Bronchial epithelial cell (primary cell): ENCODE measurements at regions not wholly inside any gene's neighbourhood (a gene's known extent, or its start where the extent isn't known, plus 50 kb on each side); places are given as distances from the start of the nearest gene placed in this dataset.

ENCODE experiments used
- DNase-seq: peaks from one replicate; pipeline ENCODE4 v3.0.0-alpha.2; 2010; ENCODE audit warnings: low read depth
- FAIRE-seq: peaks from 2 replicates; lab custom pipeline; 2011; peaks lifted over from hg19 to GRCh38; lab: Jason Lieb, UNC
- H3K27me3 ChIP-seq: 2 replicates; pipeline ENCODE4 v1.5.1; 2011; ENCODE audit warnings: low read length; ENCODE audit not compliant: control insufficient read depth, insufficient read depth
- H3K36me3 ChIP-seq: 2 replicates; pipeline ENCODE4 v1.5.1; 2011; ENCODE audit warnings: low read length; ENCODE audit not compliant: control insufficient read depth, insufficient read depth
- H3K4me3 ChIP-seq: 2 replicates; pipeline ENCODE4 v1.5.1; 2011; ENCODE audit warnings: mild to moderate bottlenecking, low read depth, low read length, control low read depth
- TF ChIP-seq, protein P1 (sequence below): IDR thresholded peaks from 2 replicates; pipeline ENCODE4 v1.5.1; 2011; ENCODE audit warnings: mild to moderate bottlenecking, moderate library complexity, low read length, control low read depth, inconsistent platforms; ENCODE audit not compliant: insufficient read depth, severe bottlenecking

DNA sequence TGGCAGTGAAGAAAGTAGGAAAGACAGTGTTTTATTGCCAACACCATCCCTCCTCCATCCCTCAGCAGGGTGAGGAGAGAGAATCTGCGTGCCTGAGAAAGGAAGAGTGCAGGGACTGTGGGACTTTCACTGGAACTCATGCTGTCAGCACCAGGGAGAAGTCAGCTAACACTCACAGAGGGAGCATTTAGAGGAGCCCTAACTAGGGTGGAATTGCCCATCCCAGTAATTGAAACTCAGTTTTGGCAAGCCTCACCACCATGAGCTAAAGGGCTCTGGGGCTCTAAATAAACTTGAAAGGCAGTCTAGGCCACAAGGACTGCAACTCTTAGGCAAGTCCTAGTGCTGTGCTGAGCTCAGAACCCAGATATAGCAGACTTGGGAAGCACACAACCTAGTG lies 622.3 kb downstream of the SEMA5A start:
- no peak overlapping the region for H3K4me3 ChIP-seq
- no peaks in the 10 kb centered on the region for H3K27me3 ChIP-seq
- TF ChIP-seq, protein P1, sequence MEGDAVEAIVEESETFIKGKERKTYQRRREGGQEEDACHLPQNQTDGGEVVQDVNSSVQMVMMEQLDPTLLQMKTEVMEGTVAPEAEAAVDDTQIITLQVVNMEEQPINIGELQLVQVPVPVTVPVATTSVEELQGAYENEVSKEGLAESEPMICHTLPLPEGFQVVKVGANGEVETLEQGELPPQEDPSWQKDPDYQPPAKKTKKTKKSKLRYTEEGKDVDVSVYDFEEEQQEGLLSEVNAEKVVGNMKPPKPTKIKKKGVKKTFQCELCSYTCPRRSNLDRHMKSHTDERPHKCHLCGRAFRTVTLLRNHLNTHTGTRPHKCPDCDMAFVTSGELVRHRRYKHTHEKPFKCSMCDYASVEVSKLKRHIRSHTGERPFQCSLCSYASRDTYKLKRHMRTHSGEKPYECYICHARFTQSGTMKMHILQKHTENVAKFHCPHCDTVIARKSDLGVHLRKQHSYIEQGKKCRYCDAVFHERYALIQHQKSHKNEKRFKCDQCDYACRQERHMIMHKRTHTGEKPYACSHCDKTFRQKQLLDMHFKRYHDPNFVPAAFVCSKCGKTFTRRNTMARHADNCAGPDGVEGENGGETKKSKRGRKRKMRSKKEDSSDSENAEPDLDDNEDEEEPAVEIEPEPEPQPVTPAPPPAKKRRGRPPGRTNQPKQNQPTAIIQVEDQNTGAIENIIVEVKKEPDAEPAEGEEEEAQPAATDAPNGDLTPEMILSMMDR = no peak
- FAIRE-seq (no peak), DNase-seq (no peak)
- H3K36me3 ChIP-seq = no peaks in the 10 kb centered on the region

DNA sequence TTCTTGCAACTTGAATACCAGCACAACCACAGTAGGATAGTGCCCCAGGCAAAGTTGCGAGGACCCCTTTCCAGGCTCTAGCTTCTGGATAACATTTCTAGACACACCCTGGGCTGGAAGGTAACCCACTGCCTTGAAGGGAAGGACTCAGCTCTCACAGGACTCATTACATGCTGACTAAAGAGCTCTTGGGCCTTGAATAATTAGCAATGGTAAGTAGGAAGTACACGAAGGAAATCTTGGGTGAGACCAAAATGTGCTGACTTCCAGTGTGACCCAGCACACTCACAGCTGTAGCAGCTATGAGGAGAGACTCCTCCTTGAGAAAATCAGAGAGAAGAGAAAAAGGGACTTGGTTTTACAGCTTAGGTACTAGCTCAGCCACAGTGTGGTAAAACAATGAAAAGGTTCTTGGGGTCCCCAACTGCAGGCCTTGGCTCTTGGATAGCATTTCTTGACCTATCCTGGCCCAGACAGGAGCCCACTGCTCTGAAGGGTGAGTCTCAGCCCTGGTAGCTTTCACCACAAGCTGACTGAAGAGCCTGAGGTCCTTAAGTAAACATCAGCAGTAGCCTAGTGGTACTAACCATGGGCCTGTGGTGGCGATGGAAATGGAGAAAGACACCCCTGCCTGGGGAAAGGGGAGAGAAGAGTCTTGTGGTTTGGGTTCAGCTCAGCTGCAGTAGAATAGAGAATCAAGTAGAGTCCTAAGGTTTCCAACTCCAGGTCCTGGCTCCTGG lies 621.7 kb downstream of the SEMA5A start:
- no peaks in the 10 kb centered on the region for H3K27me3 ChIP-seq
- no peak overlapping the region for H3K4me3 ChIP-seq
- TF ChIP-seq, protein P1 = no peak
- FAIRE-seq = no peak
- H3K36me3 ChIP-seq = no peaks in the 10 kb centered on the region
- no peak for DNase-seq

- Histone ChIP-seq H3K27me3 (no peaks in the 10 kb centered on the region), H3K36me3 (no peaks in the 10 kb centered on the region), H3K4me3 (no peak overlapping the region)
- TF ChIP-seq, protein P1 = no peak
- FAIRE-seq (no peak), DNase-seq (no peak)
Measured at GRCh38 chr5:8930021-8930420, 615.9 kb downstream of the SEMA5A start.

GRCh38 chr5:8934455-8934854 lies 611.4 kb downstream of the SEMA5A start:
- TF ChIP-seq, protein P1 = no peak
- FAIRE-seq (no peak), DNase-seq (peak; percentile 18)
- Histone ChIP-seq H3K4me3 (no peak overlapping the region), H3K36me3 (no peaks in the 10 kb centered on the region), H3K27me3 (no peaks in the 10 kb centered on the region)

GRCh38 chr5:8940934-8941333 lies 604.9 kb downstream of the SEMA5A start:
- H3K36me3 ChIP-seq = no peaks in the 10 kb centered on the region
- DNase-seq (no peak), FAIRE-seq (no peak)
- H3K4me3 ChIP-seq = no peak overlapping the region
- TF ChIP-seq, protein P1 = no peak
- H3K27me3 ChIP-seq = no peaks in the 10 kb centered on the region

DNA sequence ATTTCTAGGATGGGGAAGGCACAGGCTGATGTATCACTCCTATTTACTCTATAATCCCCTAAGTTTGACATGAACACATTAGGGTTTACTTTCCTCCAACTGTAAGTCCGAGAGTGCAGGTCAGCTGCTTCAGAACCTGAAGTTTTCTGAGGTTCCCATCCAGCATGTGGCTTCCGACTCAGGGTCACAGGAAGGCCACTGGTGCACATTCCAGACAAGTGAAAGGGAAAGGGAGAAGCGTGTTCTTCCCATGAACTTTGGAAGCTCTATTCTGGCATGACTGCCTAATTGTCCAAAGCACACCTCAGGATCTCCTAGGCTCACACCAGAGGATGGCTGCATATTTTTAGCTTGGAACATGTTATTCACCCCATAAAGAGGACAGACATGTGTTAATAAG lies 602.6 kb downstream of the SEMA5A start:
- Histone ChIP-seq H3K27me3 (no peaks in the 10 kb centered on the region), H3K4me3 (no peak overlapping the region), H3K36me3 (no peaks in the 10 kb centered on the region)
- no peak for FAIRE-seq
- TF ChIP-seq, protein P1 = no peak
- DNase-seq = no peak
